Ishikawa (cell line): ENCODE measurements at regions not wholly inside any gene's neighbourhood (a gene's known extent, or its start where the extent isn't known, plus 50 kb on each side); places are given as distances from the start of the nearest gene placed in this dataset.

Experiments
- CREB1 ChIP-seq: IDR thresholded peaks from 2 replicates; pipeline ENCODE4 v1.6.1; 2012; ENCODE audit warnings: low read depth
- EGR1 ChIP-seq: IDR thresholded peaks from 2 replicates; pipeline ENCODE4 v1.6.1; 2012
- EP300 ChIP-seq: IDR thresholded peaks from 2 replicates; pipeline ENCODE4 v1.6.1; 2012; ENCODE audit warnings: borderline replicate concordance
- FOXM1 ChIP-seq: IDR thresholded peaks from 2 replicates; pipeline ENCODE4 v1.6.1; 2012; ENCODE audit warnings: low read depth, borderline replicate concordance
- TEAD4 ChIP-seq: IDR thresholded peaks from 2 replicates; pipeline ENCODE4 v1.6.1; 2012
- TF ChIP-seq, protein P1 (sequence below): IDR thresholded peaks from 2 replicates; pipeline ENCODE4 v1.6.1; 2012
- TF ChIP-seq, protein P2 (sequence below): IDR thresholded peaks from 2 replicates; pipeline ENCODE4 v1.6.1; 2012; ENCODE audit warnings: low read depth, mild to moderate bottlenecking

DNA sequence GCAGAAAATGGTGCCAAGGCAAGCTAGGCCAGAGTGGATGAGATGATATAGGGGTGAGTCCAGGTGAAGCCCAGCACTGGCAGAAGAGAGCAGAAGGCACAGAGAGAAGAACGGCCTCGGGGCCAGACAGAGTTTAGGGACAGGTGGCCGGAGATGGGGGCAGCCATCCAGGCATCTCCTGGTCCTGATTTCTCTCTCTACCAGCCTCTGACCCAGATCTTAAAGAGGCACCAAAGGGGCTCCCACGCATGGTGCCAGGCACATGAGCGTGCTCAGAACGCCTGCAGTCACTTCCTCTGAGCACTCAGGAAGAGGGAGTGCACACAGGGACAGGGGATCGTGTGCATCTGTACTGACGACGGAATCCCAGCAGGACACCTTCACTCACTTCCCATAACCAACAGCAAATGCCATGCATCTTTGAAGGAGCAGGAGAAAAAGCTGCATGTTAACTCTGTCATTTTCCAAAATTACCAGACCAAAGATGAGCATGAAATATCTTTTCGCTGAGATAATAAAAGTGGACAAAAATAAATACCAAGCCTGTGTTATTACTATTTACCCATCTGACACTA, 427.8 kb upstream of the MYT1L start:
- TF ChIP-seq TEAD4 = no peak
- no peak for TF ChIP-seq FOXM1
- no peak for TF ChIP-seq EGR1
- TF ChIP-seq EP300 = no peak
- TF ChIP-seq, protein P1, sequence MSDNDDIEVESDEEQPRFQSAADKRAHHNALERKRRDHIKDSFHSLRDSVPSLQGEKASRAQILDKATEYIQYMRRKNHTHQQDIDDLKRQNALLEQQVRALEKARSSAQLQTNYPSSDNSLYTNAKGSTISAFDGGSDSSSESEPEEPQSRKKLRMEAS = no peak
- TF ChIP-seq, protein P2, sequence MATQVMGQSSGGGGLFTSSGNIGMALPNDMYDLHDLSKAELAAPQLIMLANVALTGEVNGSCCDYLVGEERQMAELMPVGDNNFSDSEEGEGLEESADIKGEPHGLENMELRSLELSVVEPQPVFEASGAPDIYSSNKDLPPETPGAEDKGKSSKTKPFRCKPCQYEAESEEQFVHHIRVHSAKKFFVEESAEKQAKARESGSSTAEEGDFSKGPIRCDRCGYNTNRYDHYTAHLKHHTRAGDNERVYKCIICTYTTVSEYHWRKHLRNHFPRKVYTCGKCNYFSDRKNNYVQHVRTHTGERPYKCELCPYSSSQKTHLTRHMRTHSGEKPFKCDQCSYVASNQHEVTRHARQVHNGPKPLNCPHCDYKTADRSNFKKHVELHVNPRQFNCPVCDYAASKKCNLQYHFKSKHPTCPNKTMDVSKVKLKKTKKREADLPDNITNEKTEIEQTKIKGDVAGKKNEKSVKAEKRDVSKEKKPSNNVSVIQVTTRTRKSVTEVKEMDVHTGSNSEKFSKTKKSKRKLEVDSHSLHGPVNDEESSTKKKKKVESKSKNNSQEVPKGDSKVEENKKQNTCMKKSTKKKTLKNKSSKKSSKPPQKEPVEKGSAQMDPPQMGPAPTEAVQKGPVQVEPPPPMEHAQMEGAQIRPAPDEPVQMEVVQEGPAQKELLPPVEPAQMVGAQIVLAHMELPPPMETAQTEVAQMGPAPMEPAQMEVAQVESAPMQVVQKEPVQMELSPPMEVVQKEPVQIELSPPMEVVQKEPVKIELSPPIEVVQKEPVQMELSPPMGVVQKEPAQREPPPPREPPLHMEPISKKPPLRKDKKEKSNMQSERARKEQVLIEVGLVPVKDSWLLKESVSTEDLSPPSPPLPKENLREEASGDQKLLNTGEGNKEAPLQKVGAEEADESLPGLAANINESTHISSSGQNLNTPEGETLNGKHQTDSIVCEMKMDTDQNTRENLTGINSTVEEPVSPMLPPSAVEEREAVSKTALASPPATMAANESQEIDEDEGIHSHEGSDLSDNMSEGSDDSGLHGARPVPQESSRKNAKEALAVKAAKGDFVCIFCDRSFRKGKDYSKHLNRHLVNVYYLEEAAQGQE = no peak
- no peak for TF ChIP-seq CREB1
